SK-N-SH treated with all-trans-retinoic acid at 6 μM for 48 hours (cell line): ENCODE measurements at regions not wholly inside any gene's neighbourhood (a gene's known extent, or its start where the extent isn't known, plus 50 kb on each side); places are given as distances from the start of the nearest gene placed in this dataset.

Experiments used
- ATAC-seq: fragments of 200-7000 bp; cut with Tn5 transposase; 3 replicates; pipeline ENCODE4 v1.9.1; 2020; ENCODE audit warnings: mild to moderate bottlenecking, moderate library complexity
- ARNTL ChIP-seq: fragments of 450-650 bp; formaldehyde crosslinking; IDR thresholded peaks from 2 replicates; pipeline ENCODE4 v1.5.0; 2020; ENCODE audit warnings: low read depth, mild to moderate bottlenecking, moderate library complexity, borderline replicate concordance
- CSDC2 ChIP-seq: fragments of 250-450 bp; sonication (Bioruptor Pico); IDR thresholded peaks from 2 replicates; pipeline ENCODE4 v1.5.0; 2020; ENCODE audit warnings: mild to moderate bottlenecking, moderate library complexity
- CSRNP3 ChIP-seq: fragments of 250-450 bp; sonication (Bioruptor Pico); IDR thresholded peaks from 2 replicates; pipeline ENCODE4 v1.5.1; 2021; ENCODE audit warnings: mild to moderate bottlenecking, moderate library complexity
- ESRRG ChIP-seq: fragments of 250-450 bp; sonication (Bioruptor Pico); IDR thresholded peaks from 2 replicates; pipeline ENCODE4 v1.6.1; 2021; ENCODE audit warnings: mild to moderate bottlenecking
- GLIS3 ChIP-seq: fragments of 250-450 bp; sonication (Bioruptor Pico); IDR thresholded peaks from 2 replicates; pipeline ENCODE4 v1.5.0; 2020; ENCODE audit warnings: mild to moderate bottlenecking, moderate library complexity
- ISL1 ChIP-seq: fragments of 250-450 bp; sonication (Bioruptor Pico); IDR thresholded peaks from 2 replicates; pipeline ENCODE4 v2.1.2; 2022; ENCODE audit warnings: mild to moderate bottlenecking, moderate library complexity
- OSR1 ChIP-seq: fragments of 250-450 bp; sonication (Bioruptor Pico); IDR thresholded peaks from 2 replicates; pipeline ENCODE4 v1.8.0; 2022; ENCODE audit warnings: moderate library complexity, mild to moderate bottlenecking, inconsistent platforms
- PATZ1 ChIP-seq: fragments of 250-450 bp; sonication (Bioruptor Pico); IDR thresholded peaks from 2 replicates; pipeline ENCODE4 v1.8.0; 2020; ENCODE audit warnings: mild to moderate bottlenecking, moderate library complexity, borderline replicate concordance
- POU6F1 ChIP-seq: fragments of 250-450 bp; sonication (Bioruptor Pico); IDR thresholded peaks from 2 replicates; pipeline ENCODE4 v1.8.0; 2021; ENCODE audit warnings: low read depth, mild to moderate bottlenecking, moderate library complexity, borderline replicate concordance
- PPARA ChIP-seq: fragments of 250-450 bp; sonication (Bioruptor Pico); IDR thresholded peaks from 2 replicates; pipeline ENCODE4 v1.5.0; 2020; ENCODE audit warnings: mild to moderate bottlenecking, borderline replicate concordance
- RARB ChIP-seq: fragments of 250-450 bp; sonication (Bioruptor Pico); IDR thresholded peaks from 2 replicates; pipeline ENCODE4 v1.8.0; 2021; ENCODE audit warnings: mild to moderate bottlenecking, moderate library complexity
- TCF4 ChIP-seq: fragments of 250-450 bp; sonication (Bioruptor Pico); IDR thresholded peaks from 2 replicates; pipeline ENCODE4 v1.8.0; 2021; ENCODE audit warnings: mild to moderate bottlenecking, moderate library complexity, borderline replicate concordance
- TOX ChIP-seq: fragments of 250-450 bp; sonication (Bioruptor Pico); IDR thresholded peaks from 2 replicates; pipeline ENCODE4 v1.8.0; 2021; ENCODE audit warnings: mild to moderate bottlenecking, moderate library complexity, borderline replicate concordance
- ZC3H10 ChIP-seq: fragments of 250-450 bp; sonication (Bioruptor Pico); IDR thresholded peaks from 2 replicates; pipeline ENCODE4 v1.5.1; 2021; ENCODE audit warnings: mild to moderate bottlenecking, moderate library complexity
- ZFP3 ChIP-seq: fragments of 250-450 bp; sonication (Bioruptor Pico); IDR thresholded peaks from 2 replicates; pipeline ENCODE4 v1.5.0; 2020; ENCODE audit warnings: mild to moderate bottlenecking, moderate library complexity
- ZFP30 ChIP-seq: fragments of 450-650 bp; formaldehyde crosslinking; IDR thresholded peaks from 2 replicates; pipeline ENCODE4 v1.5.0; 2022; ENCODE audit warnings: mild to moderate bottlenecking, moderate library complexity
- ZNF8 ChIP-seq: fragments of 450-650 bp; formaldehyde crosslinking; IDR thresholded peaks from 2 replicates; pipeline ENCODE4 v1.5.0; 2020; ENCODE audit warnings: mild to moderate bottlenecking, moderate library complexity
- TF ChIP-seq, protein P1 (sequence below): fragments of 250-450 bp; sonication (Bioruptor Pico); IDR thresholded peaks from 2 replicates; pipeline ENCODE4 v1.5.0; 2020; ENCODE audit warnings: mild to moderate bottlenecking, moderate library complexity
- TF ChIP-seq, protein P2 (sequence below): fragments of 250-450 bp; sonication (Bioruptor Pico); IDR thresholded peaks from 2 replicates; pipeline ENCODE4 v1.5.1; 2020; ENCODE audit warnings: low read depth, mild to moderate bottlenecking, moderate library complexity

- TF ChIP-seq ZFP30 (CRISPR knock-in tag), result no peak
- no peak for TF ChIP-seq RARB (CRISPR knock-in tag)
- TF ChIP-seq PATZ1 (CRISPR knock-in tag), result no peak
- no peak for TF ChIP-seq ARNTL
- TF ChIP-seq CSDC2, result no peak
- TF ChIP-seq ZFP3 (CRISPR knock-in tag), result no peak
- TF ChIP-seq ZC3H10 (CRISPR knock-in tag), result no peak
- no peak for ATAC-seq
Measured at GRCh38 chr2:200034816-200035215, 79.4 kb downstream of the MAIP1 start.

- peak; percentile 42; the same call in 2 of the 3 replicates for ATAC-seq
- TF ChIP-seq OSR1 (CRISPR knock-in tag), result no peak
- TF ChIP-seq, protein P1, sequence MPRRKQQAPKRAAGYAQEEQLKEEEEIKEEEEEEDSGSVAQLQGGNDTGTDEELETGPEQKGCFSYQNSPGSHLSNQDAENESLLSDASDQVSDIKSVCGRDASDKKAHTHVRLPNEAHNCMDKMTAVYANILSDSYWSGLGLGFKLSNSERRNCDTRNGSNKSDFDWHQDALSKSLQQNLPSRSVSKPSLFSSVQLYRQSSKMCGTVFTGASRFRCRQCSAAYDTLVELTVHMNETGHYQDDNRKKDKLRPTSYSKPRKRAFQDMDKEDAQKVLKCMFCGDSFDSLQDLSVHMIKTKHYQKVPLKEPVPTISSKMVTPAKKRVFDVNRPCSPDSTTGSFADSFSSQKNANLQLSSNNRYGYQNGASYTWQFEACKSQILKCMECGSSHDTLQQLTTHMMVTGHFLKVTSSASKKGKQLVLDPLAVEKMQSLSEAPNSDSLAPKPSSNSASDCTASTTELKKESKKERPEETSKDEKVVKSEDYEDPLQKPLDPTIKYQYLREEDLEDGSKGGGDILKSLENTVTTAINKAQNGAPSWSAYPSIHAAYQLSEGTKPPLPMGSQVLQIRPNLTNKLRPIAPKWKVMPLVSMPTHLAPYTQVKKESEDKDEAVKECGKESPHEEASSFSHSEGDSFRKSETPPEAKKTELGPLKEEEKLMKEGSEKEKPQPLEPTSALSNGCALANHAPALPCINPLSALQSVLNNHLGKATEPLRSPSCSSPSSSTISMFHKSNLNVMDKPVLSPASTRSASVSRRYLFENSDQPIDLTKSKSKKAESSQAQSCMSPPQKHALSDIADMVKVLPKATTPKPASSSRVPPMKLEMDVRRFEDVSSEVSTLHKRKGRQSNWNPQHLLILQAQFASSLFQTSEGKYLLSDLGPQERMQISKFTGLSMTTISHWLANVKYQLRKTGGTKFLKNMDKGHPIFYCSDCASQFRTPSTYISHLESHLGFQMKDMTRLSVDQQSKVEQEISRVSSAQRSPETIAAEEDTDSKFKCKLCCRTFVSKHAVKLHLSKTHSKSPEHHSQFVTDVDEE, result no peak
- TF ChIP-seq ISL1 (CRISPR knock-in tag), result no peak
- TF ChIP-seq ZNF8, result no peak
- TF ChIP-seq, protein P2, sequence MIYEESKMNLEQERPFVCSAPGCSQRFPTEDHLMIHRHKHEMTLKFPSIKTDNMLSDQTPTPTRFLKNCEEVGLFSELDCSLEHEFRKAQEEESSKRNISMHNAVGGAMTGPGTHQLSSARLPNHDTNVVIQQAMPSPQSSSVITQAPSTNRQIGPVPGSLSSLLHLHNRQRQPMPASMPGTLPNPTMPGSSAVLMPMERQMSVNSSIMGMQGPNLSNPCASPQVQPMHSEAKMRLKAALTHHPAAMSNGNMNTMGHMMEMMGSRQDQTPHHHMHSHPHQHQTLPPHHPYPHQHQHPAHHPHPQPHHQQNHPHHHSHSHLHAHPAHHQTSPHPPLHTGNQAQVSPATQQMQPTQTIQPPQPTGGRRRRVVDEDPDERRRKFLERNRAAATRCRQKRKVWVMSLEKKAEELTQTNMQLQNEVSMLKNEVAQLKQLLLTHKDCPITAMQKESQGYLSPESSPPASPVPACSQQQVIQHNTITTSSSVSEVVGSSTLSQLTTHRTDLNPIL (CRISPR knock-in tag), result no peak
- no peak for TF ChIP-seq CSDC2
- TF ChIP-seq PPARA (CRISPR knock-in tag), result no peak
- no peak for TF ChIP-seq ESRRG (CRISPR knock-in tag)
- TF ChIP-seq CSRNP3, result no peak
- no peak for TF ChIP-seq GLIS3 (CRISPR knock-in tag)
- TF ChIP-seq ZFP30 (CRISPR knock-in tag), result no peak
- no peak for TF ChIP-seq PATZ1 (CRISPR knock-in tag)
- no peak for TF ChIP-seq POU6F1 (CRISPR knock-in tag)
- TF ChIP-seq TCF4 (CRISPR knock-in tag), result no peak
- TF ChIP-seq TOX, result no peak
- TF ChIP-seq ZFP3 (CRISPR knock-in tag), result no peak
- TF ChIP-seq ARNTL, result no peak
Measured at GRCh38 chr2:200039724-200040650, 84.6 kb downstream of the MAIP1 start.
